ENCODE measurements at regions not wholly inside any gene's neighbourhood (a gene's known extent, or its start where the extent isn't known, plus 50 kb on each side); places are given as distances from the start of the nearest gene placed in this dataset.

GRCh38 chr7:12881712-12882111, 194.3 kb downstream of the ARL4A start:
- no peaks in the 10 kb centered on the region for H3K9me3 Mint-ChIP-seq

GRCh38 chr7:12882710-12883109, 195.3 kb downstream of the ARL4A start:
- no peak for DNase-seq (ENCODE audit: low spot score in 2 of 2)
- H3K4me3 Mint-ChIP-seq: no peak overlapping the region

More at GRCh38 chr7:12881712-12882111, 194.3 kb downstream of the ARL4A start:
- peaks cover 2% of the 10 kb centered on the region for H3K36me3 Mint-ChIP-seq (ENCODE audit: insufficient read depth)
- H3K27ac Mint-ChIP-seq (ENCODE audit: low read depth): no peak overlapping the region
- H3K4me3 Mint-ChIP-seq: no peak overlapping the region
- no peaks in the 10 kb centered on the region for H3K27me3 Mint-ChIP-seq
- no peak for ATAC-seq (replicated peaks; ENCODE audit: extremely low read depth, poor library complexity, severe bottlenecking)
- DNase-seq (ENCODE audit: low spot score in 2 of 2): no peak
- H3K4me1 Mint-ChIP-seq: no peaks in the 10 kb centered on the region

GRCh38 chr7:12884033-12884432, 196.6 kb downstream of the ARL4A start:
- Mint-ChIP-seq H3K27ac (ENCODE audit: low read depth) (no peak overlapping the region), H3K36me3 (ENCODE audit: insufficient read depth) (peaks cover 2% of the 10 kb centered on the region), H3K9me3 (no peaks in the 10 kb centered on the region), H3K4me3 (no peak overlapping the region), H3K4me1 (no peaks in the 10 kb centered on the region), H3K27me3 (no peaks in the 10 kb centered on the region)
- no peak for DNase-seq (ENCODE audit: low spot score in 2 of 2)
- ATAC-seq (replicated peaks; ENCODE audit: extremely low read depth, poor library complexity, severe bottlenecking): no peak

More at GRCh38 chr7:12882710-12883109, 195.3 kb downstream of the ARL4A start:
- Mint-ChIP-seq H3K27ac (ENCODE audit: low read depth) (no peak overlapping the region), H3K27me3 (no peaks in the 10 kb centered on the region), H3K4me1 (no peaks in the 10 kb centered on the region), H3K36me3 (ENCODE audit: insufficient read depth) (peaks cover 2% of the 10 kb centered on the region), H3K9me3 (no peaks in the 10 kb centered on the region)
- no peak for ATAC-seq (replicated peaks; ENCODE audit: extremely low read depth, poor library complexity, severe bottlenecking)

- Mint-ChIP-seq H3K36me3 (ENCODE audit: insufficient read depth) (peaks cover 2% of the 10 kb centered on the region), H3K27ac (ENCODE audit: low read depth) (no peak overlapping the region), H3K27me3 (no peaks in the 10 kb centered on the region), H3K9me3 (no peaks in the 10 kb centered on the region), H3K4me1 (no peaks in the 10 kb centered on the region), H3K4me3 (no peak overlapping the region)
- no peak for DNase-seq (ENCODE audit: low spot score in 2 of 2)
- ATAC-seq (replicated peaks; ENCODE audit: extremely low read depth, poor library complexity, severe bottlenecking): no peak
These were observed 197.5 kb downstream of the ARL4A start for GRCh38 chr7:12884856-12885440.

GRCh38 chr7:12888717-12889116, 201.3 kb downstream of the ARL4A start:
- DNase-seq (ENCODE audit: low spot score in 2 of 2): no peak
- Mint-ChIP-seq H3K27ac (ENCODE audit: low read depth) (no peak overlapping the region), H3K4me1 (no peaks in the 10 kb centered on the region), H3K36me3 (ENCODE audit: insufficient read depth) (peaks cover 2% of the 10 kb centered on the region), H3K4me3 (no peak overlapping the region), H3K27me3 (no peaks in the 10 kb centered on the region), H3K9me3 (no peaks in the 10 kb centered on the region)
- no peak for ATAC-seq (replicated peaks; ENCODE audit: extremely low read depth, poor library complexity, severe bottlenecking)

GRCh38 chr7:12889391-12889790, 202.0 kb downstream of the ARL4A start:
- ATAC-seq (replicated peaks; ENCODE audit: extremely low read depth, poor library complexity, severe bottlenecking): no peak
- no peak for DNase-seq (ENCODE audit: low spot score in 2 of 2)
- H3K4me1 Mint-ChIP-seq: no peaks in the 10 kb centered on the region
- no peaks in the 10 kb centered on the region for H3K9me3 Mint-ChIP-seq
- H3K36me3 Mint-ChIP-seq (ENCODE audit: insufficient read depth): peaks cover 2% of the 10 kb centered on the region
- no peak overlapping the region for H3K27ac Mint-ChIP-seq (ENCODE audit: low read depth)
- no peak overlapping the region for H3K4me3 Mint-ChIP-seq
- H3K27me3 Mint-ChIP-seq: no peaks in the 10 kb centered on the region

GRCh38 chr7:12890586-12890985, 203.2 kb downstream of the ARL4A start:
- H3K9me3 Mint-ChIP-seq: no peaks in the 10 kb centered on the region
- no peaks in the 10 kb centered on the region for H3K36me3 Mint-ChIP-seq (ENCODE audit: insufficient read depth)
- DNase-seq (ENCODE audit: low spot score in 2 of 2) (no peak), ATAC-seq (replicated peaks; ENCODE audit: extremely low read depth, poor library complexity, severe bottlenecking) (no peak)
- no peak overlapping the region for H3K27ac Mint-ChIP-seq (ENCODE audit: low read depth)
- H3K4me1 Mint-ChIP-seq: no peaks in the 10 kb centered on the region
- no peak overlapping the region for H3K4me3 Mint-ChIP-seq
- H3K27me3 Mint-ChIP-seq: no peaks in the 10 kb centered on the region

GRCh38 chr7:12893292-12893691, 205.9 kb downstream of the ARL4A start:
- DNase-seq (ENCODE audit: low spot score in 2 of 2) (no peak), ATAC-seq (replicated peaks; ENCODE audit: extremely low read depth, poor library complexity, severe bottlenecking) (no peak)
- Mint-ChIP-seq H3K36me3 (ENCODE audit: insufficient read depth) (no peaks in the 10 kb centered on the region), H3K9me3 (no peaks in the 10 kb centered on the region), H3K27ac (ENCODE audit: low read depth) (no peak overlapping the region), H3K27me3 (no peaks in the 10 kb centered on the region), H3K4me1 (no peaks in the 10 kb centered on the region), H3K4me3 (no peak overlapping the region)

- no peak for DNase-seq (ENCODE audit: low spot score in 2 of 2)
- H3K9me3 Mint-ChIP-seq: no peaks in the 10 kb centered on the region
These were observed 207.9 kb downstream of the ARL4A start for GRCh38 chr7:12895296-12895695.

GRCh38 chr7:12896316-12896715, 208.9 kb downstream of the ARL4A start:
- peaks cover 5% of the 10 kb centered on the region for H3K27me3 Mint-ChIP-seq
- no peaks in the 10 kb centered on the region for H3K9me3 Mint-ChIP-seq
- ATAC-seq (replicated peaks; ENCODE audit: extremely low read depth, poor library complexity, severe bottlenecking): no peak
- DNase-seq (ENCODE audit: low spot score in 2 of 2): no peak
- no peak overlapping the region for H3K4me3 Mint-ChIP-seq
- no peak overlapping the region for H3K27ac Mint-ChIP-seq (ENCODE audit: low read depth)
- no peaks in the 10 kb centered on the region for H3K4me1 Mint-ChIP-seq
- no peaks in the 10 kb centered on the region for H3K36me3 Mint-ChIP-seq (ENCODE audit: insufficient read depth)

More at GRCh38 chr7:12895296-12895695, 207.9 kb downstream of the ARL4A start:
- no peaks in the 10 kb centered on the region for H3K4me1 Mint-ChIP-seq
- H3K36me3 Mint-ChIP-seq (ENCODE audit: insufficient read depth): no peaks in the 10 kb centered on the region
- no peaks in the 10 kb centered on the region for H3K27me3 Mint-ChIP-seq
- H3K27ac Mint-ChIP-seq (ENCODE audit: low read depth): no peak overlapping the region
- H3K4me3 Mint-ChIP-seq: no peak overlapping the region
- no peak for ATAC-seq (replicated peaks; ENCODE audit: extremely low read depth, poor library complexity, severe bottlenecking)

- H3K27ac Mint-ChIP-seq (ENCODE audit: low read depth): no peak overlapping the region
- no peak for ATAC-seq (replicated peaks; ENCODE audit: extremely low read depth, poor library complexity, severe bottlenecking)
- no peaks in the 10 kb centered on the region for H3K9me3 Mint-ChIP-seq
- peaks cover 5% of the 10 kb centered on the region for H3K27me3 Mint-ChIP-seq
- no peak overlapping the region for H3K4me3 Mint-ChIP-seq
- no peaks in the 10 kb centered on the region for H3K4me1 Mint-ChIP-seq
- no peak for DNase-seq (ENCODE audit: low spot score in 2 of 2)
- no peaks in the 10 kb centered on the region for H3K36me3 Mint-ChIP-seq (ENCODE audit: insufficient read depth)
These were observed 210.6 kb downstream of the ARL4A start for GRCh38 chr7:12898004-12898403.

- Mint-ChIP-seq H3K27ac (ENCODE audit: low read depth) (no peak overlapping the region), H3K9me3 (no peaks in the 10 kb centered on the region), H3K4me1 (no peaks in the 10 kb centered on the region), H3K36me3 (ENCODE audit: insufficient read depth) (no peaks in the 10 kb centered on the region), H3K4me3 (no peak overlapping the region), H3K27me3 (peaks cover 5% of the 10 kb centered on the region)
- DNase-seq (ENCODE audit: low spot score in 2 of 2) (no peak), ATAC-seq (replicated peaks; ENCODE audit: extremely low read depth, poor library complexity, severe bottlenecking) (no peak)
These were observed 211.2 kb downstream of the ARL4A start for GRCh38 chr7:12898620-12899019.

GRCh38 chr7:12905671-12906070, 218.2 kb downstream of the ARL4A start:
- Mint-ChIP-seq H3K27me3 (peaks cover 15% of the 10 kb centered on the region), H3K9me3 (no peaks in the 10 kb centered on the region), H3K27ac (ENCODE audit: low read depth) (no peak overlapping the region), H3K4me3 (no peak overlapping the region), H3K4me1 (no peaks in the 10 kb centered on the region), H3K36me3 (ENCODE audit: insufficient read depth) (no peaks in the 10 kb centered on the region)
- ATAC-seq (replicated peaks; ENCODE audit: extremely low read depth, poor library complexity, severe bottlenecking) (no peak), DNase-seq (ENCODE audit: low spot score in 2 of 2) (no peak)

Data from central memory CD8-positive, alpha-beta T cell (primary cell).